ENCODE measurements at regions not wholly inside any gene's neighbourhood (a gene's known extent, or its start where the extent isn't known, plus 50 kb on each side); places are given as distances from the start of the nearest gene placed in this dataset.

- no peak for TF ChIP-seq CTCF (IDR thresholded peaks at IDR 0.05; ENCODE audit: low read depth, low read length)
- no peak for TF ChIP-seq POLR2A (IDR thresholded peaks at IDR 0.05; ENCODE audit: extremely low read depth, insufficient read length)
- TF ChIP-seq MAX (IDR thresholded peaks at IDR 0.05; ENCODE audit: low read depth, low read length) = no peak
- TF ChIP-seq MYC (IDR thresholded peaks at IDR 0.05; ENCODE audit: low read depth, low read length) = no peak
These were observed 1522.5 kb upstream of the PRMT6 start for GRCh38 chr1:105533996-105534395.
